ENCODE measurements at regions not wholly inside any gene's neighbourhood (a gene's known extent, or its start where the extent isn't known, plus 50 kb on each side); places are given as distances from the start of the nearest gene placed in this dataset.

DNA sequence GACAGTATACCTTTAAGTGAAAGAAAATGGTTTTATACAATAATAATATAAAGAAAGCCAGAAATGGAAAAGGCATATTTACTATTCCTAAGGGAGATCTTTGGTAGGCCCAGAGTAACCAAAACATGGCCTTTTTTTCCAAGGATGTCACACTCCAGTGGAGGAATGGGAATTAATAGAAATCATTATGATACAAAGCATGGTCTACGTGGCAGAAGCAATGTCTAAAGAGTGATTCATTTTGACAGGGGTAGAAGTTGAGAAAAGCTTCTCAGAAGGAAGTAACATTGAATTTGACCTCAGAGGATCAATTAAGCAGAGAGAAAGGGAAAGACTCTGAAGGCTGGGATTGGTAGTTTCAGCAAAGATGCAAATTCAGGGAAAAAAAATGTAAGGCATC, 208.6 kb downstream of the BTG1 start:
- no peak for DNase-seq
- Histone ChIP-seq H3K9me3 (no peaks in the 10 kb centered on the region), H3K4me3 (no peak overlapping the region), H3K27me3 (no peaks in the 10 kb centered on the region), H3K36me3 (no peaks in the 10 kb centered on the region)

DNA sequence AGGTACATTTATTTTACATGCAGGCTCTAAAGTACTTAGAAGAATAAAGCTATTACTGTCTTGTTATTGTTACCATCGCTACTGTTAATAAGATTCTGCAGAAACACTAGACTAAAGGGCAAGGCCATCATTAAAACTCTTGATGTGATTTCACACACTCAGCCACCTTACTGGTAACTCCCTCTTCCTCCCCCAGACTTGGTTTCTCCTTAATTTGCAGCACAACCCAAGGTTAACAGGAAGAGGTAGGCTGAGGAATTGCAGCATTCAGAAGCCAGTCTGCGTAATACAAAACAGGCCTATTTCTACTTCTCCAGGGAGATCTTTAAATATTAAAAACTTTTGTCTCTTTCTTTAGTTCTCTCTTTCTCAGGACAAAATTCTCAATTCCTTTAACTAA, 210.3 kb downstream of the BTG1 start:
- H3K36me3 ChIP-seq = no peaks in the 10 kb centered on the region
- H3K9me3 ChIP-seq = no peaks in the 10 kb centered on the region

DNA sequence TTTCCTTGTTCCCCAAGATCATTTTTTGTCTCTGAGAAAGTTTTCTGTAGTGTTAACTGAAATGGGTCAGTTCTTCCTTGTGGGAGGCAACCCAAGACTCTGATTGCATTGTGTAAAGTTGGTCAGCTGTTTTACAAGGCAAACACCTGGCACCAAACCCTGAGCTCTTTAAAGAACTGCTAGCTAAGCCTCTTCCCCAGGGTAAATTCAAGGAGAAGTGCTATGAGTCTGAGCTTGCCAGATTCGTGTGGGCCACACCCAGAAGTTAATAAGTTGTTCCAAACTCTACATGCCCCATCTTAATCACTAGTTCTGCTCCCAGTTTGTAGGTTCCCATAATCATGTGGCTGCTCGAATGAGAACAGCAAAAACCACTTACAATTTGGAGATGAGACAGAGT, 214.5 kb downstream of the BTG1 start:
- H3K27me3 ChIP-seq = no peaks in the 10 kb centered on the region
- DNase-seq = peak; percentile 32
- H3K4me3 ChIP-seq = no peak overlapping the region
- peaks cover 8% of the 10 kb centered on the region for H3K9me3 ChIP-seq
- H3K36me3 ChIP-seq = no peaks in the 10 kb centered on the region

More for the DNA sequence above, 210.3 kb downstream of the BTG1 start:
- H3K27me3 ChIP-seq = no peaks in the 10 kb centered on the region
- H3K4me3 ChIP-seq = no peak overlapping the region
- no peak for DNase-seq

DNA sequence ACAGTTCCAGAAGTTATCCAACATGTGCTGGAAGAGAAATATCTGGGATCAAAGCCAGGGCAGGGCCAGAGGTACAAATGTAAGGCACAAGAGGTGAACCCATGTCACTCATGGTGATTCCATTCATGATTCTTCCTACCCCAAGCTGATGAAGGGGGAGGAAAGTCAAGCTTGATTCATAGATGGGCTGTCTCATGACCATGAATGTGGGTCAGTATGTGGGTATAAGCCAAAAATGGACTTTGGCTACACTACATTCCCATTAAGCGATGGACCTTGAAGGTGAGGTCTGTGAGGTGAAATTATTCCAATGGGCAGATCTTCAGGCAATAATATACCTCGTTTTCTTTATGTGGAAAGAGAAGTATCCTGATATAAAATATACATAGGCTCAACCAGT, 217.1 kb downstream of the BTG1 start:
- no peak for DNase-seq
- H3K4me3 ChIP-seq = no peak overlapping the region
- peaks cover 8% of the 10 kb centered on the region for H3K9me3 ChIP-seq
- H3K36me3 ChIP-seq = no peaks in the 10 kb centered on the region
- no peaks in the 10 kb centered on the region for H3K27me3 ChIP-seq

DNA sequence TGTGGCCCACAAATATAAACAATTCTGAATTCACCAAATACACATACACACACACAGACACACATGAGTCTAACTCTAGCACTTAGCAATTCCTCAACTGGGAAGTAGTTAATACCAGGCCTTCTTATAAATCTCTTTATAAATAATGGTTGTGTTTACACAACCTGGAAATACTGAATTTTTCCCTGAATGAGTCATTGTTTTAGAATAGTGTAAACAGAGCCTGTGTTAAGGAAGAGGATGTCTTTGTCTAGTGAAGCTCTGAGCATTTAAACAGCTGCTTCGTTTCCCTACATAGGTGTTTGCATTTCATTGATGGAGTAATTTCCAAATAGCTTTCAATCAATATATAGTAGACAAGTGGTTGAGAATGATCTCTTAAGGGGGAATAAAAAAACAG, 218.8 kb downstream of the BTG1 start:
- no peak overlapping the region for H3K4me3 ChIP-seq
- no peaks in the 10 kb centered on the region for H3K36me3 ChIP-seq
- H3K9me3 ChIP-seq = peaks cover 8% of the 10 kb centered on the region
- DNase-seq = no peak
- H3K27me3 ChIP-seq = no peaks in the 10 kb centered on the region

DNA sequence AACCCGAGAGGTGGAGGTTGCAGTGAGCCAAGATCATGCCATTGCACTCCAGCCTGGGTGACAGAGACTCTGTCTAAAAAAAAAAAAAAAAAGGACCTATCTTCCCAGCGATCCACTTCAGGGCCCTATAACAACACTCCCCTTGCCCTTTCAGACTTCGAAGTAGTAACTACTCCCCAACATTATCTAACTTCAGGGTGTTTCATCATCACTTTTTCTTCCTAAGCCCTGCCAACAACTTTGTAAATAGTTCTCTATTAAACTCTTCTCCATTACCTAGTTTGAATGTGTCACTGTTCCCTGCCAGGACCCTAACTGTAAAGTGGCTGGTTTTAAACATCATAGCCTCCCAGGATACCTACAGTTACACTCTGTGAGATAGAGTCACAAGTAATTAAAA, 220.8 kb downstream of the BTG1 start:
- Histone ChIP-seq H3K4me3 (no peak overlapping the region), H3K9me3 (peaks cover 8% of the 10 kb centered on the region), H3K36me3 (no peaks in the 10 kb centered on the region), H3K27me3 (no peaks in the 10 kb centered on the region)
- DNase-seq = no peak

DNA sequence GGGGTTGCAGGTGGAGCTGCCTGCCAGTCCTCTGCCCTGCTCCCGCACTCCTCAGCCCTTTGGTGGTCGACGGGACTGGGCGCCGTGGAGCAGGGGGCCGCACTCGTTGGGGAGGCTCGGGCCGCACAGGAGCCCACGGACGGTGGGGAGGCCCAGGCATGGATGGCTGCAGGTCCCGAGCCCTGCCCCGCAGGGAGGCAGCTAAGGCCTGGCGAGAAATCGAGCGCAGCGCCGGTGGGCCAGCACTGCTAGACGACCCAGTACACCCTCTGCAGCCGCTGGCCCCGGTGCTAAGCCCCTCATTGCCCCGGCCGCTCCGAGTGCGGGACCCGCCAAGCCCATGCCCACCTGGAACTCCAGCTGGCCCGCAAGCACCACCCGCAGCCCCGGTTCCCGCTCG, 221.8 kb downstream of the BTG1 start:
- peaks cover 8% of the 10 kb centered on the region for H3K9me3 ChIP-seq
- H3K36me3 ChIP-seq = no peaks in the 10 kb centered on the region
- DNase-seq = no peak
- H3K27me3 ChIP-seq = no peaks in the 10 kb centered on the region
- H3K4me3 ChIP-seq = no peak overlapping the region

DNA sequence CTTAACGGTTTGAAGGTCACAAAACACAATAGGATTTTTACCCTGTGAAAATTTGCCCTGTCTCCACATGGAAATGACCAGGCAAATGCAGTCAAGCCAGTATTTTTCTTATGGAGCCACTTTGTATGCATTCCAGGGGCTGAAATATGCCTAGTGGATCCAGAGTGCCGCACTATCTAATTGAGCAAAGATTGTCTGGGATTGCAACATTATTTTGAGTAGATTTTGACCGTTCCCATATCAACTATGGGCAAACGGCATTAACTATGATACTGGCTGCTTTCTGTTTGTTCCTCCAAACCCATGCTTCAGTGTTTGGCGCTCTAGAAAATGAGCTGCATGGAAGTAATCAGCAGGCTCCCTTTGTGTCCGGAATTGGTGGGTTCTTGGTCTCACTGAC, 223.0 kb downstream of the BTG1 start:
- no peak overlapping the region for H3K4me3 ChIP-seq

DNA sequence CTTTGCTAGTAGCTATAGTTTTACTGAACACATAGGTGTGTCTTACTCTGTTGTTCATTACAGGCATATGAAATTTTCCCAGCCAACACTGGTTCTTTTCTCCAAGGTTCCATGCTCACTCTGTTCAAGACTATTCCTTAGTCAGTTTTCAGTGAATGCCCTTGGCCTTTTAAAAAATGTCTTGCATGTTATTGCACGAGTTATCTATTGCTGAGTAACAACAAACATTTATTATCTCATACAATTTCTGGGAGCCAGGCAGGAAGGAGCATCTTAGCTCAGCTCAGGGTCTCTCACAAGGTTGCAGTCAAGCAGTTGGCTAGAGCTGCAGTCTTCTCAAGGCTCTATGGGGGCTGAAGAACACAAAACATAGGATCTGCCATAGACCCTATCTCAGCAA, 223.5 kb downstream of the BTG1 start:
- no peak for DNase-seq
- H3K36me3 ChIP-seq = no peaks in the 10 kb centered on the region

More for the DNA sequence above, 223.0 kb downstream of the BTG1 start:
- no peak for DNase-seq
- H3K27me3 ChIP-seq = no peaks in the 10 kb centered on the region
- 0 out of 2 replicates have a peak, but pooled peaks cover under 1% of the 10 kb centered on the region for H3K9me3 ChIP-seq
- no peaks in the 10 kb centered on the region for H3K36me3 ChIP-seq

DNA sequence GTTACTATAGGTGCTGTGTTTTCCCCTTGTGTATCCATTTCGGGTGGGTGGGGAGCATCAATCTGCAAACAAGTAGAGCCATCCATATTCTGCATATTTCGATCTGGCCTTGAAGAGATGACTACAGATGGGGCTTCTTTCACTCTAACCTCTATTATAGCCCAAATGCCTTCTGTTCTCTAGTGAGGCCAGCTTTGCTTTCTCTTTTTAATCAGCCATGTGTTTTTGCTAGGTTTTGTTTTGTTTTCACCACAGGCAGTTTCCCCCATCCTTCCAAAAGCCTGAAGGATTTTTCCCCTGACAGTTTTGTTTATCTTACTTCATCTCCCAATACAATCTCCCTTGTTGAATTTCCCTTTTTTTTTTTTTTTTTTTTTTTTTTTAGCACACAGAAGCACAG, 224.1 kb downstream of the BTG1 start:
- H3K4me3 ChIP-seq = no peak overlapping the region
- no peaks in the 10 kb centered on the region for H3K27me3 ChIP-seq
- DNase-seq = no peak

More for the DNA sequence above, 223.5 kb downstream of the BTG1 start:
- Histone ChIP-seq H3K9me3 (no peaks in the 10 kb centered on the region), H3K27me3 (no peaks in the 10 kb centered on the region), H3K4me3 (no peak overlapping the region)

DNA sequence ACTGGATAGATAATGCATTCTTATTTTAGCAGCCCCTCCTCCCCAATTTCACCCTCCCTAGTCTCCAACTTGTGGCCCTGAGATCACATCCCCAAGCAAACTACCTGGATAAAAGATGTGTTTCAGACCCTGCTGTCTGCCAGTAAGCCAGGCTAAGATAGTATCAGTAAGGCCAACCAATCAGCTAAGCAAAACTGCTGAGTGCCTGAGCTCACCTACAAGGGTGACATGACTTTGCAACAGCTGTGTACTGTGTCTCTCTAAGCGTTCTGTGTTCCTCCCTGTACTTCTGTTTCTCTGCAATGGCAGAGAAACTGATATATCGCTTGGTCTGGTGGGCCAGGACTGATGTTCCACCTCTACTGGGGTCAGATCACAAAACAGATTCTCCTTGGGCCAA, 224.9 kb downstream of the BTG1 start:
- no peaks in the 10 kb centered on the region for H3K9me3 ChIP-seq
- H3K4me3 ChIP-seq = no peak overlapping the region
- DNase-seq = no peak

More for the DNA sequence above, 224.1 kb downstream of the BTG1 start:
- H3K9me3 ChIP-seq = no peaks in the 10 kb centered on the region
- no peaks in the 10 kb centered on the region for H3K36me3 ChIP-seq

DNA sequence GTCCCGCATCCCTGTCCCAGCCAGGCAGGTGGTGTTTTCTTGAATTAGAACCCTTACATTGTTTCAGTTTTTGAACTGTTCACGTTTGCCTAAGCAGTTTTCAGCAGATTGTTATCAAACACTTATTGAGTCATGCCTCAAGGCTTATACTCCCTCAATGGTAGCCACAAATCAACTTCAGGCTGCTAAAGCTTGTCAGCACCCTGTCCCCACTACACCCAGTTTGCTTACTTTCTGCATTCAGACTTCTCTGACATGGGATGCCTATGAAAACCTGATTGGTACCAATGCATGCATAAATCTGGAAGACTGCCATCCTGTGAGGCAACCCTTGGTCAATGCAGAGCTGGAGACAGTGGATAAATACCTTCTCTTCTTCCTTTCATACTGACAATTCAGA, 225.4 kb downstream of the BTG1 start:
- Histone ChIP-seq H3K27me3 (no peaks in the 10 kb centered on the region), H3K4me3 (no peak overlapping the region), H3K9me3 (no peaks in the 10 kb centered on the region), H3K36me3 (no peaks in the 10 kb centered on the region)
- DNase-seq = no peak

More for the DNA sequence above, 224.9 kb downstream of the BTG1 start:
- Histone ChIP-seq H3K27me3 (no peaks in the 10 kb centered on the region), H3K36me3 (no peaks in the 10 kb centered on the region)

DNA sequence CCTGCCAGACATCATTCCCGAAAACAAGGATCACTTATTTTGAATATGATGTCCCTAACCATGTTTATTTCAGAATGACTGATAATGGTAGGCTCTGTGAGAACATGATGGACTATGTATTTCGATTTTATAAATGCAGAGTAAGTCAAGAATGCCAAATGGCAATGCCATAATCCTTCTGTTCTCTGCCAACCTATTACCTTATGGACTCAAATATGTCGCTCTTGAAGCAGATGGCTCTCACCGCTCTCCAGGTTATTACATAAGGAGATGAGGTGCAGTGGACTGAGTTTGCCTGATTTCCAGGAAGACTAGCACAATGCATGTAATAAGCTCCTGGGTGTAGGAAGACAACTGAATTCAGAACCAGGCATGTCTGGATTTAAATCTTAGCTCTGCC, 227.2 kb downstream of the BTG1 start:
- no peaks in the 10 kb centered on the region for H3K9me3 ChIP-seq
- DNase-seq = no peak
- H3K4me3 ChIP-seq = no peak overlapping the region
- no peaks in the 10 kb centered on the region for H3K27me3 ChIP-seq
- H3K36me3 ChIP-seq = no peaks in the 10 kb centered on the region

DNA sequence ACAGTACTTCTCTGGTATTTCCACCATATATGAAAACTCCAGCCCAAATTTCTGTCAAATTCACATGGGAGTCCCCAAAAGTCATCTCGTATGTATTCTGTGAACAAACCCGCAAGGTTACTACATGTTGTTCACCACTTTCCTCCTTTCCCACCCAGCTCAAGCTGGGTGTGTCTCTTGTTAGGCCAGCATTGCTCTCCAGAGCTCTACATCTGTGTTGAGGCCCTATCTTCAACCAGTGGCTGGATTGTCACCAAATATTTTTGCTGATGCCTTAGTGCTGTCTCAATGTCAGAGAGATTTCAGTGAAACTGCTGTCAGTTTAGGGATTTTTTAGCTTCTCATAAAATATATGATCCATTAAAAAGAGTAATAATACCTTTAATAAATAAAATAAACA, 230.9 kb downstream of the BTG1 start:
- H3K36me3 ChIP-seq = no peaks in the 10 kb centered on the region
- H3K4me3 ChIP-seq = no peak overlapping the region
- no peaks in the 10 kb centered on the region for H3K9me3 ChIP-seq
- no peak for DNase-seq
- H3K27me3 ChIP-seq = no peaks in the 10 kb centered on the region

DNA sequence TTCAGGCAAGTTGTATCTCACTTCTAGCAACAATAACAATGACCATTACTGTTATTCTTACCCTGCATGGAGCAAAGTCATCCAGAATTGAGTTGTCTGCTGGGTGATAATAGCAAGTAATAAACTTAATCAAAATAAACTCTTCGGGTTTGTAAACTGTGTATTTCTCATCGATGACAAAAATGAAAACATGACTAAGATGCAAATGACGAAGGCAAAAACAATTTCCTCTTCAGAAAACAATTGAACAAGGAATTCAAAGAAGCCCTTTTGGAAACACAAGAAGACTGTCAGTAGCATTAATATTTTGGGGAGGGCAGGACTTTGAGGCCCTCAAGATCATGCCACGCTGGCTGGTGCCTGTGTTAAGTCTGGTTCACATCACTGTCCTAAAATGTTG, 232.0 kb downstream of the BTG1 start:
- DNase-seq = no peak
- Histone ChIP-seq H3K9me3 (no peaks in the 10 kb centered on the region), H3K27me3 (no peaks in the 10 kb centered on the region), H3K36me3 (no peaks in the 10 kb centered on the region), H3K4me3 (no peak overlapping the region)

DNA sequence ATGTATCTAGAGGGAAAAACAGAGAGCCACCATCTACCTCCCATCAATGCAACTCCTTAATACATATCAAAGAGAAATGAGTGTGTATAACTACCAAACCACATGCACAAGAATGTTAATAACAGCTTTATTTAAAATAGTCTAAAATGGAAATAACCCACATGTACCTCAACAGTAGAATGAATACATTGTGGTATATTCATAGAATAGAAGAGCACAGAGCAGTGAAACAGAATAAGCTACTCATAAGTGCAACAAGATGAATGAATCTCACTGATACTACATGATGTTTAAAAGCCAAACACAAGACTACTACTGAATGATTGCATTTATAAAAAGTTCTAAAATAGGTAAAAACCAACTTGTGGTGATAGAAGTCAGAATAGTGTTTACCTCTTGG, 232.5 kb downstream of the BTG1 start:
- H3K36me3 ChIP-seq = no peaks in the 10 kb centered on the region
- H3K27me3 ChIP-seq = no peaks in the 10 kb centered on the region
- H3K4me3 ChIP-seq = no peak overlapping the region
- DNase-seq = no peak
- no peaks in the 10 kb centered on the region for H3K9me3 ChIP-seq

DNA sequence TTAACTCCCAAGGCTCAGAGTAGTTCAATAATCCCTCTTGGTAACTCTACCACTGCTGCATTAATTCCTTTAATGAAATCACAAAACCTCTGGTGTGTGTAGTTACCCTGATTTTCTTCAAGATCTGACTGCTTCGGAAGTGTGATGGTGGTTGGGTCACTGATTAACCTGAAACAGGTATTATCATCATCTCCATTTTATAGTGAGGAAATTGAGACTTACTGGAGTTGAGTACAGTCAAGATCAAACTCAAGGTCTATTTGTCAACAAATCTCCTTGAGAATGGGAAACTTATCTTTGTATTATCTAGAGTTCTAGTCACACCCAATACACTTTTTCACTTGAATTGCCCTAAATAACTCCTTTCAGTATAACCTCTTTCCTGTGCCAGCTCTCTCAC, 233.5 kb downstream of the BTG1 start:
- Histone ChIP-seq H3K4me3 (no peak overlapping the region), H3K9me3 (no peaks in the 10 kb centered on the region), H3K27me3 (no peaks in the 10 kb centered on the region), H3K36me3 (no peaks in the 10 kb centered on the region)
- DNase-seq = no peak

DNA sequence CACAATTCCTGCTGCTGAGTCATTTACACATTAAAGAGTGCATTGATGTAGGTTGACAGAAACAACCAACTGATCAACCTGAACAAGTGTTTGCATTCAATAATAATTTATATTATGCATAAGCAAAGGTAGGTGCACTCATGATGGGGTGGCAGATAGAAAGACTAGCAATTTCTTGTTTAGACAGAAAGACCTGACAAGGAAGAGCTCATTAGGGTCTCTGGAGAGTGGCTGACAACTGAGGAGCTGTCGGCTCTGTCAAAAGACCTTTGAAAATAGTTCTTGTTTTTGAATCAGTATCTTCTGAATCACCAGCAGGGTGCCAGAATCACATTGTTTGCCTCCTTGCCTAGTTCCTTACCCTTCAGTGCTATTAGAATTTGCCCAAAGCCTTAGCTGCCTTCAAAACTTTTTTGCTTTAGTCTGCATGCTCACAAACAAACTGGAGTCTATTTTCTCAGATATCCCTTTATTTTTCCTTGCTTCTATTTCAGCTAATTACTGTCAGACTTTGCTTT, 234.7 kb downstream of the BTG1 start:
- Histone ChIP-seq H3K9me3 (no peaks in the 10 kb centered on the region), H3K27me3 (no peaks in the 10 kb centered on the region), H3K4me3 (no peak overlapping the region), H3K36me3 (no peaks in the 10 kb centered on the region)
- DNase-seq = no peak

Data from MG63 (cell line).